ENCODE measurements at regions not wholly inside any gene's neighbourhood (a gene's known extent, or its start where the extent isn't known, plus 50 kb on each side); places are given as distances from the start of the nearest gene placed in this dataset.
"Not testable (repeated sequence)": the region's sequence is repeated elsewhere in the genome, so short reads cannot be mapped to it uniquely, and the experiment has no call there.

GRCh38 chr4:184907810-184908209 lies 82.0 kb upstream of the ACSL1 start:
- no peak for DNase-seq

GRCh38 chr4:184911310-184911709 lies 85.5 kb upstream of the ACSL1 start:
- DNase-seq, result peak in 1 of 2 experiments; percentile 1

GRCh38 chr4:184913356-184914143 lies 87.8 kb upstream of the ACSL1 start:
- no peak for DNase-seq

DNA sequence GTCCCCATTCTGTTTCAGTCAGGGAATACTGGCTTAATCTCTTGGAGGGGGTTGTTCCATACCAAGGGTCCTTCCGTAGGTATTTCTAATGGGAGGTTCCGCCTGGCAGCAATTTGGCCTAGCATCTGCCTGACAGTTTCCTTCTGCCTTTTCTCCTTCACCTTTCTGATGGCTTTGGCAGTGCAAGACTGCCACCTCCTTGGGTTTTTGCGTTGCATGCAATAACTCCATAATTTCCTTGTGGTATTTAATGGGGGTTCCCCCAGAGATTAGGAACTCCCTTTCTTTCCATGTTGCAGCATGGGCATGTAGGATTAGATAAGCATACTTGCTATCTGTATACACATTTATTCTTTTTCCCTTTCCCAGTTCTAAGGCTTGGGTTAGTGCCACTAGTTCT lies 93.0 kb upstream of the ACSL1 start:
- not testable (repeated sequence) for DNase-seq

DNA sequence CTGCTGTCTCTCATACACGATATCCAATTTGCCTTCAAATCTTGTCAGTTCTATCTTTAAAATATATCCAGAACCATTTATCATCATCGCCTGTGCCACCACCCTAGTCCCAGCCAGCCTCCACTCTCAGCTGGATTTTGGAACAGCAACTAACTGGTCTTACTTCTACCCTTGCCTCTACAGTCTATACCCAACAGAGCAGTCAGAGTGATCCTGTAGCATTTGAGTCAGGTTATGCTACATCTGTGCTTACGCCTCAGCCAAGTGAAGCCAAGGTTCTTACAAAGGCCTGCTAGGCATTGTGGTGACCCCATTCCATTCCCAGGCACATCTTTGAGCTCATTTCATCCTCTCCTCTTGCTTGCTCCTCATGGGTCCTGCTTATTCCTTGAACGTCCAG lies 95.7 kb upstream of the ACSL1 start:
- no peak for DNase-seq

- no peak for DNase-seq
These were observed 96.0 kb upstream of the HELT start for GRCh38 chr4:184922301-184922700.

DNA sequence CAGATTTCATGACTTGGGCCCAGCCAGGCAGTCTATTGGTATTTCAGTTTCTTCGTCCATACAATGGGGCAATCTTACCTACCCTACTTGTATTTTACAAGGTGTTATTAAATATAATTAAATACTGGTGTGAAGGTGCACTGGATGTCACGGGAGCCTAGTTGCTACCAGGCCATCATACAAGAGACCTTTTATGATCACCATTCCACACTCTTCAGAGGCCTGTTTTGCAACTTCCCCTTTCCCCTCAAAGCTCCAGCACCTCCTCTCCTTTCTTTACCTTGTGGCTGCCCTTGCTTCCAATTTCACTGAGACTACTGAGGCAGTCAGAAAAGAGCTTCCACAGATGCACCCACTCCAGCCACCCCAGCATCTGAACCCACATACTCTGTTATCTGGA lies 93.8 kb upstream of the HELT start:
- DNase-seq, result no peak

DNA sequence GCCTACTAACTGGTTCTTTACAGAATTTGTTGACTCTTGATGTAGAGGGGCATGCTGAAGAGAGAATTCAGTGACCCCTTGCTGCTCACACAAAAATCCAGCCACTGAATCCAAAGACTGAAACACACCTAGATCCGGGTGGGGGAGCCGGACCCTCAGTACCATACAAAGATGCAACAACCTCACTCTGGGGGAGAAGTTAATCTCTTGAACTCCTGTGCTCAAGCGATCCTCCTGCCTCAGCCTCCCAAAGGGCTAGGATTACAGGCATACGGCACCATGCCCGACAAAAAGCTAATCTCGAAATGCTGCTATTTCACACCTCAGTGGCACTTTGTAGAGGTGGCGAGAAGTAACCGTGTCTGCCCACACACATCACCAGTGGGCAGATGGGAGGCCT lies 88.8 kb upstream of the HELT start:
- DNase-seq, result no peak

- no peak for DNase-seq
These were observed 88.3 kb upstream of the HELT start for GRCh38 chr4:184930026-184930425.

- DNase-seq, result no peak
These were observed 85.9 kb upstream of the HELT start for GRCh38 chr4:184932343-184932742.

DNA sequence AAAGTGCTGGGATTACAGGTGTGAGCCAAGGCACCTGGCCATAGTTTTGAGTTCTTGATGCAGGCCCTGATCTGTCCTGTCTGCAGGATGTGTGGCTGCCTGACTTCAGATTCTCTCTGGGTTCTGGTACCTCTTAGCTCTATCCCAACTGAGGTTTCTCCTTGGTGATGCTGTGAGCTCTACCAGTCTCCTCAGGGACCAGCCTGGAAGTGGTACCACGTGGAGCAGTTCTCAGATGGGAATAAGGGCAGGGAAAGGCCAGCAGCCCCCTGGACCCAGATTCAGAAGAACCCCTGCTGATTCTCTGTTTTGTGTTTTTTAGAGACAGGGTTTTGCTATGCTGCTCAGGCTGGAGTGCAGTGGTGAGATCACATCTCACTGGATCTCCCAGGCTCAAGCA lies 85.0 kb upstream of the HELT start:
- DNase-seq, result no peak

DNA sequence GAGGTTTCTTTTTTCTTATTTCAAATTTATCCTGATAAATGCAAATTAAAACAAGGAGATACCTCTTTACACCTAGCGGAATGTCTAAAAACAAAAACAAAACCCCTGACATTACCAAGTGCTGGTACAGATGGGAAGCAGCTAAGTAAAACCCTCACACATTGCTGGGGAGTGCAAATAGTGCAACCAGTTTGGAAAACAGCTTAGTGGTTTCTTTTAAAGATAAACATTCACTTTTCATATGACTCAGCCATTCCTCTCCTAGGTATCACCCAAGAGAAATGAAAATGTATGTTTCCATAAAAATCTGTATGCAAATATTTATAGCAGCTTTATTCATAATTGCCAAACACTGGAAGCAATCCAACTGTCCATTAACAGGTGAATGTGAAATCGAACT lies 84.1 kb upstream of the HELT start:
- no peak for DNase-seq

GRCh38 chr4:184934961-184935360 lies 83.3 kb upstream of the HELT start:
- no peak for DNase-seq

- DNase-seq, result no peak
These were observed 82.2 kb upstream of the HELT start for GRCh38 chr4:184936071-184936470.

GRCh38 chr4:184937030-184937710 lies 81.1 kb upstream of the HELT start:
- DNase-seq, result no peak

- DNase-seq, result no peak
These were observed 80.5 kb upstream of the HELT start for GRCh38 chr4:184937745-184938144.

- DNase-seq, result no peak
These were observed 79.4 kb upstream of the HELT start for GRCh38 chr4:184938871-184939270.

- DNase-seq, result no peak
These were observed 78.3 kb upstream of the HELT start for GRCh38 chr4:184939978-184940377.

DNA sequence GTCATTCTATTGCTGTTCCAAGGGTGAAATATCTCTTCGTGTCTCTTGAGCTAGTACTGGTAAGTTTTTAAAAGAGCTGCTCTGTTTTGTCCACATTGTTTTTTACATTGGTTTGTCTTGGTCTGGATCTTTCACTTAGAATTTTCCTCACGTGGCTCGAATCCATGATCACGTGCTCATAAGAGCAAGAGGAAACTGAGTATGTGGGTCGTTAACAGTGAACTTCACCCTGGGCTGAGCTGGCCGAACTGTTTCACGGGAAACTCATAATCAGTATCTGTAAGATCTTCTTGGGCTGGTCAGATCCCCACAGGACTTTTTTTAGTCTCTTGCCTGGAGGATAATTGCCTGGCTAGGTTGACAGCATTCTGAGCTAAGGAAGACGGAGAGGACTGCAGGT lies 77.8 kb upstream of the HELT start:
- no peak for DNase-seq

DNA sequence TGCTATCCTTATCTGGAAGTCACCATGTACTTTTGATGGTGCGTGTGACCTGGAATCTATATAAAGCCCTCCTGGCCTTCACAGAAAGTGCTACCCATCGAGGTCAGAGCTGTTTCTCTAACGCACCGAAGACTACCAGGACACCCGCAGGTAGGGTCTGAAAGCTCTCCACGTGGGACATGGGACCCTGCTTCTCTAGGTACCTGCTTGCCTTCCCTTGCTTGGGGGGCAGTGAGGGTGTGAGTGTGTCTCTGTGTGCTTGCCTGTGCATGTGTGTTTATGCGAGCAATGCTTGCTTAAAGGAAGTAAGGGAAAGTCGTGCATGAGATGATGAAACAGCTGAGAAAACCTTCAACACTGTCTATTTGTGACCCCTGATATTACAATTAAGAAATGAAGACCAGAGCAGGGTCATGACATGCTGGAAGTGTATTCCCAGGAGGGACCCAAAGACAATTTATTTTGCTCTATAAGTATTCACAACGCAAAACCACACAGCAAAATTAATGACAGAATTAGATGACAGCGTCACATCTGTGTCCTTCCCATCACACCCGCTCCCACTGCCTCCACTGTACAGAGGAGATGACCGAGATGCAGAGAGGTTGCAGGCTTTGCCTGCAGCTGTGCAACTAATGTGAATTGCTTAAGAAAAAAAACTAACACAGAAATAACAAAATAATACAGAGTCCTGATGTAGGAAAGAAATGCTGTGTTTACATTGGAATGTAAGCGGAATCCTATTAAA lies 76.4 kb upstream of the HELT start:
- DNase-seq, result no peak

DNA sequence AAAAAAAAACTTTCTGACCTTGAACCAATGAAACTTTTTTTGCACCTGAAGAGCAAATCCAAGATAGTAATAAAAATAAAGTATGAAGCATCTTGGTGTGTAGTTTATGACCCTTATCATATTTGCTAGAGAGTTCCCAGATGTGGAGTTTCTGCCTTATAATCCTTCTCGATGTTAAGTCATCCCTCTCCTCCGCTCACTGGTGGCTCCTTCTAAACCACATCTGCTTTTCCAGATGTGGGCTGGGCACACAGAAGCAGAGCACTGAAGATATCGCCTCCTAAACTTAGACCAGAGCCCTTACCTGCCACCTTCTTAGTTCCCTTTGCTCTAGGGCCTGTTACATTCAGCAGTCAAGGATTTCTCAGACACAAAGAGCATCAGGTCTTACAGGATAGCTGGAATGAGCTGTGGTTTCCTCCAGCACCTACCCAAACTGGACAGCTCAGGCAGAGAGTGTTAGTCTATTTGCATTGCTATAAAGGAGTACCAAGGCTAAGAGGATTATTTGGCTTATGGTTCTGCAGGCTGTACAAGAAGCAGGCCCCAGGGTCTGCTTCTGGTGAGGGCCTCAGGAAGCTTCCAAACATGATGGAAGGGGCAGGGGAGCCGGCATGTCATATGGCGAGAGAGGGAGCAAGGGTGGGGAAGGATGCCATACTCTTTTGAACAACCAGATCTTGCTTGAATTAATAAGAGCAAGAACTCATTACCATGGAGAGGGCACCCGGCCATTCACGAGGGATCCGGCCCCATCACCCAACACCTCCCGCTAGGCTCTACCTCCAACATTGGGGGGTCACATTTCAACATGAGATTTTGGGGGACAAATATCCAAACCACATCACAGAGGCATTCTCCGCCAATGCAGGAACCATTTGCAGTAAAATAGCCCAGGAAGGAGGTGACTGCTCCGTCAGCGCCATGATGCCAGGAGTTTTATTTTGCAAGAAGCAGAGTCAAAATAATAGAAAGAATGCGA lies 75.6 kb upstream of the HELT start:
- DNase-seq, result no peak

- DNase-seq, result no peak
These were observed 69.3 kb upstream of the HELT start for GRCh38 chr4:184949020-184949419.
